GM12892 (cell line): ENCODE measurements at regions not wholly inside any gene's neighbourhood (a gene's known extent, or its start where the extent isn't known, plus 50 kb on each side); places are given as distances from the start of the nearest gene placed in this dataset.

Experiments
- POLR2A ChIP-seq: IDR thresholded peaks from 2 replicates; pipeline ENCODE4 v1.6.1; 2011; ENCODE audit warnings: low read depth, low read length, control low read depth
- POLR2AphosphoS5 ChIP-seq: IDR thresholded peaks from 2 replicates; pipeline ENCODE4 v1.6.1; 2011; ENCODE audit warnings: low read depth, low read length, control low read depth

- TF ChIP-seq POLR2A (no peak), POLR2AphosphoS5 (no peak)
Measured at GRCh38 chr2:8033546-8034096, 648.2 kb upstream of the ID2 start.
